Brain microvascular endothelial cell (primary cell): ENCODE measurements at regions not wholly inside any gene's neighbourhood (a gene's known extent, or its start where the extent isn't known, plus 50 kb on each side); places are given as distances from the start of the nearest gene placed in this dataset.
"Not testable (repeated sequence)": the region's sequence is repeated elsewhere in the genome, so short reads cannot be mapped to it uniquely, and the experiment has no call there.

ENCODE experiments used
- DNase-seq: peaks from one replicate; pipeline ENCODE4 v3.0.0-alpha.2; 2020
- H3K27ac ChIP-seq: fragments of 250-450 bp; sonication (Bioruptor Pico); 2 replicates; pipeline ENCODE4 v1.5.1; 2020; ENCODE audit warnings: mild to moderate bottlenecking, moderate library complexity
- H3K27me3 ChIP-seq: fragments of 250-450 bp; sonication (Bioruptor Pico); replicated peaks from 2 replicates; pipeline ENCODE4 v1.5.1; 2020; ENCODE audit warnings: mild to moderate bottlenecking
- H3K36me3 ChIP-seq: fragments of 250-450 bp; sonication (Bioruptor Pico); replicated peaks from 2 replicates; pipeline ENCODE4 v1.5.1; 2020; ENCODE audit warnings: mild to moderate bottlenecking
- H3K4me3 ChIP-seq: 2 replicates; pipeline ENCODE4 v1.5.1; 2011; ENCODE audit warnings: low read depth, mild to moderate bottlenecking, control low read depth, low read length, moderate library complexity
- CTCF ChIP-seq: IDR thresholded peaks from 2 replicates; pipeline ENCODE4 v1.5.1; 2011; ENCODE audit warnings: low read depth, mild to moderate bottlenecking, moderate library complexity, low read length, control low read depth, inconsistent platforms; ENCODE audit errors: missing control alignments
- in situ Hi-C: cut with HindIII; loops from 2 replicates; pipeline ENCODE4 v1.10.0; 2017; ENCODE audit warnings: low sequenced_read_pairs, low pct_ligation_motif_present

- no peak for TF ChIP-seq CTCF
- in situ Hi-C loops: no loop called here
- H3K4me3 ChIP-seq: no peak overlapping the region
- H3K27me3 ChIP-seq: no peaks in the 10 kb centered on the region
- no peaks in the 10 kb centered on the region for H3K36me3 ChIP-seq
- no peak for DNase-seq
- no peak overlapping the region for H3K27ac ChIP-seq
These were observed 845.2 kb downstream of the CDH11 start for GRCh38 chr16:64276646-64277045.

GRCh38 chr16:64272028-64272427 lies 849.8 kb downstream of the CDH11 start:
- Histone ChIP-seq H3K27ac (no peak overlapping the region), H3K27me3 (no peaks in the 10 kb centered on the region), H3K4me3 (no peak overlapping the region), H3K36me3 (no peaks in the 10 kb centered on the region)
- TF ChIP-seq CTCF: no peak
- in situ Hi-C loops: no loop called here
- DNase-seq: no peak

GRCh38 chr16:64269756-64270155 lies 852.1 kb downstream of the CDH11 start:
- no peaks in the 10 kb centered on the region for H3K27me3 ChIP-seq
- no peak for DNase-seq
- in situ Hi-C loops: no loop called here
- no peak overlapping the region for H3K27ac ChIP-seq
- no peak for TF ChIP-seq CTCF
- H3K36me3 ChIP-seq: no peaks in the 10 kb centered on the region
- no peak overlapping the region for H3K4me3 ChIP-seq

- in situ Hi-C loops: no loop called here
These were observed 856.1 kb downstream of the CDH11 start for GRCh38 chr16:64265756-64266155.

GRCh38 chr16:64260631-64261401 lies 861.0 kb downstream of the CDH11 start:
- H3K27ac ChIP-seq, H3K27me3 ChIP-seq, H3K36me3 ChIP-seq, DNase-seq, in situ Hi-C loops, H3K4me3 ChIP-seq: not testable (repeated sequence)

More at GRCh38 chr16:64265756-64266155, 856.1 kb downstream of the CDH11 start:
- no peak for DNase-seq
- no peaks in the 10 kb centered on the region for H3K36me3 ChIP-seq
- no peak overlapping the region for H3K4me3 ChIP-seq
- no peak for TF ChIP-seq CTCF
- H3K27me3 ChIP-seq: no peaks in the 10 kb centered on the region
- H3K27ac ChIP-seq: no peak overlapping the region

GRCh38 chr16:64254443-64255367 lies 867.2 kb downstream of the CDH11 start:
- in situ Hi-C loops: no loop called here
- Histone ChIP-seq H3K4me3 (no peak overlapping the region), H3K36me3 (no peaks in the 10 kb centered on the region), H3K27ac (no peak overlapping the region), H3K27me3 (no peaks in the 10 kb centered on the region)
- DNase-seq: no peak
- TF ChIP-seq CTCF: no peak
